T-helper 2 cell treated with Interferon-gamma antibody and Interleukin-4, amounts not matched to agents 5 μg/mL and 100 μg/mL, for 36 hours (primary cell): ENCODE measurements at regions not wholly inside any gene's neighbourhood (a gene's known extent, or its start where the extent isn't known, plus 50 kb on each side); places are given as distances from the start of the nearest gene placed in this dataset.
"Not testable (repeated sequence)": the region's sequence is repeated elsewhere in the genome, so short reads cannot be mapped to it uniquely, and the experiment has no call there.

Source experiments
- DNase-seq: peaks from one replicate; pipeline ENCODE4 v3.0.0; 2021; ENCODE audit warnings: low spot score
- H3K27ac Mint-ChIP-seq: one replicate; pipeline ENCODE4 v1.8.0; 2021; ENCODE audit warnings: mild to moderate bottlenecking, mixed read lengths
- H3K27me3 Mint-ChIP-seq: one replicate; pipeline ENCODE4 v1.8.0; 2021; ENCODE audit warnings: low read depth, mixed read lengths
- H3K36me3 Mint-ChIP-seq: one replicate; pipeline ENCODE4 v1.8.0; 2021; ENCODE audit warnings: low read depth, mixed read lengths
- H3K4me1 Mint-ChIP-seq: one replicate; pipeline ENCODE4 v1.8.0; 2021; ENCODE audit warnings: low read depth, mixed read lengths
- H3K4me3 Mint-ChIP-seq: one replicate; pipeline ENCODE4 v1.8.0; 2022; ENCODE audit warnings: mild to moderate bottlenecking, moderate library complexity, mixed read lengths
- H3K9me3 Mint-ChIP-seq: one replicate; pipeline ENCODE4 v1.8.0; 2021; ENCODE audit warnings: mixed read lengths

DNA sequence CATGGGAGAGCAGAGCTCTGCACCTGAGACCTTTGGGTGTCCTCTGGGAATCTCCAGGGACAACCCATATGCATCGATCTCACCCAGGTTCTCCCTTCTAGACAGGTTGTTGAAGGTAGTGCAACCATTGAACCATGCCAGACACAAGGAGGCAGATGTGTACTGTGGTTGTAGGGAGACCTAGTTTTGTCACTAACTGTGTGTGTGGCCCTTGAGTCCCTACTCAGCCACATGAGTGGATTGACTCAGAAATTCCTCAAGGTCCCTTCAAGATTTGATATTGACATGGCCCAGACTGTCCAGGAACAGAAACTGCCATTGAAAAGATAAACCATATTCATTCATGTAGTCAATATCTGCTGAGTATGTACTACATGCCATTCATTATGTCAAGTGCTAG is 396.4 kb upstream of the CCL2 start:
- no peaks in the 10 kb centered on the region for H3K27me3 Mint-ChIP-seq
- H3K27ac Mint-ChIP-seq = no peak overlapping the region
- no peak overlapping the region for H3K4me3 Mint-ChIP-seq
- H3K4me1 Mint-ChIP-seq = no peaks in the 10 kb centered on the region
- H3K9me3 Mint-ChIP-seq = no peaks in the 10 kb centered on the region
- no peaks in the 10 kb centered on the region for H3K36me3 Mint-ChIP-seq
- DNase-seq = no peak

DNA sequence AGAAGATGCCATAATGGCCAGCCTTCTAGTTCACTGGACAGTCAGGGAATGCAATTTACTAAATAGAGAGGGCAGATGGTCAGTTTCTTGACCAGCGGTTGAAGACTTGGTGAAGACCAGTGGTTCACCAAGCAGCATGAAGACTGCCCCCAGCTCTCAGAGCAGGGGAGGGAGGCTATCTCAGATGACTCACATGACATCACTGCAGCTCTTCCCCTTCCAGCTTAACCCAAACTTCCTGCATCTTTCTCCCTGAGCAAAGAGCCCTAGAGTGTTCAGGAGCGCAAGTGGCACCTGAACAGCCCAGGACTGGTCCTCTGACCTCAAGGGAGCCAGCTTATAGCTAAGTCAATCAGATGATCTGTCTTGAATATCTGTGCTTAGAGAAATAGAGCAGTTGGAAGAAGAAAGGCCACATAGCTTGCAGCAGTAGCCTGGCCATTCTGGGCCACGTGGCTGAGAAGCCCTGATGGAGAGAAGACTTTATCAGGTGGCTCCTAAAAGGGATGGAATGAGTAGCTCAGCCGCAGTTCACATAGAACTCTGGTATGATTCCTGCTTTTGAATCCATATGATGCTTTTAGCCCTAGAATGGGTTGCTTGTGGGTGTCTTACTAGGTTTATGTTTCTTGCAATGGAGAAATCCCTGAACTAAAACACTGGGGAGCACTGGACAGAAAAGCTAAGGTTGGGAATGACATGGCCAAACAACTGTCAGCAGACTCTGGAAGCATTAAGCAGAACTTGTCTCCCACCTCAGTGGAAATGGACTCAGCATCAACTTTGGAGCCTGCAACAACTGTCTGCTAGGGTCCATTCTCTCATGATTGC is 392.1 kb upstream of the CCL2 start:
- no peak for DNase-seq
- H3K4me1 Mint-ChIP-seq = no peaks in the 10 kb centered on the region
- no peaks in the 10 kb centered on the region for H3K27me3 Mint-ChIP-seq
- no peaks in the 10 kb centered on the region for H3K36me3 Mint-ChIP-seq
- H3K9me3 Mint-ChIP-seq = no peaks in the 10 kb centered on the region
- no peak overlapping the region for H3K4me3 Mint-ChIP-seq
- no peak overlapping the region for H3K27ac Mint-ChIP-seq

GRCh38 chr17:33864758-33865229 is 390.3 kb upstream of the CCL2 start:
- Mint-ChIP-seq H3K4me3 (no peak overlapping the region), H3K27me3 (no peaks in the 10 kb centered on the region), H3K9me3 (no peaks in the 10 kb centered on the region), H3K4me1 (no peaks in the 10 kb centered on the region), H3K36me3 (no peaks in the 10 kb centered on the region), H3K27ac (no peak overlapping the region)
- no peak for DNase-seq

DNA sequence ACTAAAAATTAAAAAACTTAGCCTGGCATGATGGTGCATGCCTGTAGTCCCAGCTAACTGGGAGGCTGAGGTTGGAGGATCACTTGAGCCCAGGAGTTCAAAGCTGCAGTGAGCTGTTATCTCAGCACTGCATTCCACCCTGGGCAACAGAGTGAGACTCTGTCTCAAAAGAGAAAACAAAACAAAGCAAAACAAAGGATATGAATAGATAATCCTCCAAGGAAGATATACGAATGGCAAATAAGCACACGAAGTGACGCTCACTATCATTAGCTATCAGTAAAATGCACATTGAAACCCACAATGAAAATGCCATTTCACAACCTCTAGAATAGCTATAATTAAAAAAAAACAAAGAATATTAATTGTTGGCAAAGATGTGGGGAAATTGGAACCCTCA is 386.2 kb upstream of the CCL2 start:
- DNase-seq = no peak
- Mint-ChIP-seq H3K4me3 (no peak overlapping the region), H3K9me3 (no peaks in the 10 kb centered on the region), H3K36me3 (no peaks in the 10 kb centered on the region), H3K27ac (no peak overlapping the region), H3K27me3 (no peaks in the 10 kb centered on the region), H3K4me1 (no peaks in the 10 kb centered on the region)

DNA sequence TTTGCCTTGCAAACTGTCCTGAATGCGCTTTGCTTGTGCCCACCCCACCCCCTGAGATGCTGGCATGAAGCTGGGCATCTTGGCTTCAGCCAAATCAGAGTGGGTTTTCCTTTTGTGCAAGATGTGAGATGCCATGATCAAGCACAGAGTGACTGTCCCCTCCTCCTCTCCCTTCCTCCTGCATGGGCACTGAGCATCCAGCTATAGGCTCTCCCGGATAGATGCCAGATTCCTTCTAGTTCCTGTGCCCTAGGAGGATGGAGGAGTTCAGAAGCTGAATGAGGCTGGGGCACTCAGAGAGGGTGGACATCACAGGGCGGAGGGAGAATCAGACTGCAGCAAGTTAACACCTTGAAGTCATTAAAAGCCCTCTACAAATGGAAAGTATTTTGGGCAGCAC is 384.1 kb upstream of the CCL2 start:
- Mint-ChIP-seq H3K9me3 (no peaks in the 10 kb centered on the region), H3K36me3 (no peaks in the 10 kb centered on the region), H3K4me3 (no peak overlapping the region), H3K27ac (no peak overlapping the region), H3K4me1 (no peaks in the 10 kb centered on the region), H3K27me3 (no peaks in the 10 kb centered on the region)
- DNase-seq = no peak

DNA sequence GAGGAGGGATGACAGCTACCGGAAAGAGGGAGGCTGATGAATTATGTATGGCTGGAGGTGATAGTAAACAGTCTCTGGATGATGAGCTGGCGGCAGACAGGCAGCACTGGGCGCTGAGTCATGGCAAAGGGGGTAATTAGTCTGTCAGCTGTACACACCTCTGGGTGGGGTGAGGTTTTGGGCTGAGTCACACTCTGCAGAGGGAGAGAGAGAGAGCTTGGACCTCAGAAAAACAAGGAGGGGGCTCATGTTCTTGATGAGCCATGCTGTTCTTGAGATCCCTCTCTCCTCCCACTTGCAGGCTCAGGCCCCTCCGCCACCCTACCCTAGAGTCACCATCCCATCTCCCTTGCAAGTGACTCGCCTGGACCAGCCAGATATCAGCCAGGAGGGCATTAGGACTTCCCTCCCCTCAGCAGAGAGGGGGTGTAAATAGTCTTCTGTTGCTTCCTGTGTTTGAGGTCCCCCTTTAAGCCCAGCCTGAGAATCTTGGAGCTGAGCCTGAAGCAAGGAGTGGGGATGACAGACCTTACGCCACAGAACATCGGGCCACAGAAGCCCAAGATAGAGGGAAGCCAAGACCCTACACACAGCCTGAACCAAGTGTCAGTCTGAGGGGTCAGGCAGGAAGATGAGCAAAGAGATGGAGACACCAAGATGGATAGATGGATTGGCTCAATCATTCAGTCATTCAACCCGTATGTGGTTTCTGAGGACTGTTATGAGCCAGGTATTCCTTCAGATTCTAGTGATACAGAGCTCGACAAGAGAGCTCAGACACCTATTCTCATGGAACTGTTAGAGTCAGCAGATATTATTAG is 383.2 kb upstream of the CCL2 start:
- no peak for DNase-seq
- Mint-ChIP-seq H3K36me3 (no peaks in the 10 kb centered on the region), H3K27ac (no peak overlapping the region), H3K4me1 (no peaks in the 10 kb centered on the region), H3K27me3 (no peaks in the 10 kb centered on the region), H3K4me3 (no peak overlapping the region), H3K9me3 (no peaks in the 10 kb centered on the region)

DNA sequence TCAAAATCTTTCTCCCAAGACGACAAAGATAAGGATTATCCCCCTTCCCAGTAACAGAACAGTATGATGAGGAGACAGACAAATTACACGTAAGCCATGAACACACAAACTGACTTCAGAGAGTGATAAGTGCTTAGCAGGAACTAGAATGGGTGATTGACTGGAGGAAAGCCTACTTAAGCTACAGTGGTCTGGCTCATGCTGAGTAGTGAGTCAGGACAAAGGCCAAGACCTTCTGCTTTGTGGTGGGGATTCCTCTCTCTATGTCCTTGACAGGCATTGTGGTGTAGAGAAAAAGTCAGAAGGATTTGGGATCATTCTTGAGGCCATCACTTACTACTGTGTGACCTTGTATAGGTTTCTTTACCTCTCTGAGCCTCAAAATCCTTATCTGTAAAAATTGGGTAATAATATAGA is 381.9 kb upstream of the CCL2 start:
- Mint-ChIP-seq H3K27me3 (no peaks in the 10 kb centered on the region), H3K4me3 (no peak overlapping the region), H3K9me3 (no peaks in the 10 kb centered on the region), H3K36me3 (no peaks in the 10 kb centered on the region), H3K27ac (no peak overlapping the region), H3K4me1 (no peaks in the 10 kb centered on the region)
- no peak for DNase-seq

DNA sequence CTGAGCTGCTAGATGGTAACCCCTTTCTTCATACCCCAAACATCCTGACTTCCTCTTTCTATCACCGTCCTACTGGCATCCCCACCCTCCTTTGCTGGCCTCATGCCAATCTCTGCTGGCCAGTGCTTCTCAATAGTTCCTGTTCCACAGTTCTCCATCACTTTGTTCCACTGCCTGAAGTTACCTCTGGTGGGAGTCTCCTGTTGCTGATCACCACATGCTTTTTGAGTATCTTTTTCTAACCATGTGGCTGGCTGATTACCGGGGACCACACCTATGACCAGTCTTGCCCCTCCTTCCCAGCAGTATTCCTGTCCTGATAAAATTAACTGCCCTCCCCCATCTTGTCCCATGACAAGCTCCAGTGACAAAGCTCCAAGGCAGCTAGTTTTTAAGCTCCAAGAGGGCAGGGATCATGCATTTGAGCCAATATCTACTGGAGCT is 380.4 kb upstream of the CCL2 start:
- Mint-ChIP-seq H3K9me3 (no peaks in the 10 kb centered on the region), H3K27me3 (no peaks in the 10 kb centered on the region), H3K4me1 (no peaks in the 10 kb centered on the region), H3K36me3 (no peaks in the 10 kb centered on the region), H3K27ac (no peak overlapping the region), H3K4me3 (no peak overlapping the region)
- no peak for DNase-seq

DNA sequence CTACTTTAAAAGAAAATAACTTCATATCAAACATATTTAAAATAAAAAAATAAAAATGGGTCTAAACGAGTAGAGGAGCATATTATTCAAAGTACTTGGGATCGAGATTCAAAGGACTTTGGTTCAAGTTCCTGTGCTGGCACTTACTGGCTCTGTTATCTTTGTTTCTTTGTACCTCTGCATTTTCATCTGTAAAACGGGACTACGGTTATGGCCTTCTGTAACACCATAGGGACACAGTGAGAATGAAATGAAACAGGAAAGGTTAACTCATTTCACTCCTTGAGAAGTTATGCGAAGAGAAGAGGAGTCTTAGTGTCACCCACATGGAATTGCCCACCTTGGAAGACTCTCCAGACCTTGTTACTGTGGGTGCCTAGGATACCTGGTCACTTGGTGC is 379.1 kb upstream of the CCL2 start:
- DNase-seq = no peak
- no peaks in the 10 kb centered on the region for H3K27me3 Mint-ChIP-seq
- no peaks in the 10 kb centered on the region for H3K9me3 Mint-ChIP-seq
- H3K27ac Mint-ChIP-seq = no peak overlapping the region
- H3K4me1 Mint-ChIP-seq = no peaks in the 10 kb centered on the region
- no peaks in the 10 kb centered on the region for H3K36me3 Mint-ChIP-seq
- H3K4me3 Mint-ChIP-seq = no peak overlapping the region

DNA sequence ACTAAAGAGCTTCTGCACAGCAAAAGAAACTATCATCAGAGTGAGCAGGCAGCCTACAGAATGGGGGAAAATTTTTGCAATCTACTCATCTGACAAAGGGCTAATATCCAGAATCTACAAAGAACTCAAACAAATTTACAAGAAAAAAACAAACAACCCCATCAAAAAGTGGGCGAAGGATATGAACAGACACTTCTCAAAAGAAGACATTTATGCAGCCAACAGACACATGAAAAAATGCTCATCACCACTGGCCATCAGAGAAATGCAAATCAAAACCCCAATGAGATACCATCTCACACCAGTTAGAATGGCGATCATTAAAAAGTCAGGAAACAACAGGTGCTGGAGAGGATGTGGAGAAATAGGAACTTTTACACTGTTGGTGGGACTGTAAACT is 372.8 kb upstream of the CCL2 start:
- H3K27ac Mint-ChIP-seq, H3K4me3 Mint-ChIP-seq, H3K9me3 Mint-ChIP-seq, H3K36me3 Mint-ChIP-seq, H3K27me3 Mint-ChIP-seq, DNase-seq, H3K4me1 Mint-ChIP-seq: not testable (repeated sequence)

DNA sequence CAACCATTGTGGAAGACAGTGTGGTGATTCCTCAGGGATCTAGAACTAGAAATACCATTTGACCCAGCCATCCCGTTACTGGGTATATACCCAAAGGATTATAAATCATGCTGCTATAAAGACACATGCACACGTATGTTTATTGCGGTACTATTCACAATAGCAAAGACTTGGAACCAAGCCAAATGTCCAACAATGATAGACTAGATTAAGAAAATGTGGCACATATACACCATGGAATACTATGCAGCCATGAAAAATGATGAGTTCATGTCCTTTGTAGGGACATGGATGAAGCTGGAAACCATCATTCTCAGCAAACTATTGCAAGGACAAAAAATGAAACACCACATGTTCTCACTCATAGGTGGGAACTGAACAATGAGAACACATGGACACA is 372.4 kb upstream of the CCL2 start:
- not testable (repeated sequence) for H3K27me3 Mint-ChIP-seq, H3K9me3 Mint-ChIP-seq, H3K4me1 Mint-ChIP-seq, H3K27ac Mint-ChIP-seq, H3K36me3 Mint-ChIP-seq, H3K4me3 Mint-ChIP-seq, DNase-seq

DNA sequence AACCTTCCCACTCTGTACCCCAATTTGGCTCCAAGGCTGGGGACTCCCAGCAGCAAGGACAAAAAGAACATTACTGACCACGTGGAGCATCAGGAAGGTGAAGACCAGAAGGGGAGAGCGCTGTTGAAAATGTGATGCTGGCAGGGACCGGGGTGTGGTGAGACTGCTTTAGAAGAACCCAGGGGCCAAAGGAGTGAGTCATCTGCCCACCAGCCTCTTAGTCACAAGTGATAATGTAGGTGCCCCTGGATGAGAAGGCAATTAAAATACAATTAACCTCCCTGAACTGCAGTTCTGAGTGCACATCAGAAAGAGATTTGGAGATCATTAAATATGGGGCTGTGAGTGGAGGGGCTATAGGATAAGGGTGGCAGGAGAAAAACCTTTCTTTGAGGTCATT is 366.6 kb upstream of the CCL2 start:
- Mint-ChIP-seq H3K27me3 (peaks cover 5% of the 10 kb centered on the region), H3K9me3 (peaks cover 3% of the 10 kb centered on the region), H3K4me1 (no peaks in the 10 kb centered on the region), H3K36me3 (no peaks in the 10 kb centered on the region), H3K27ac (no peak overlapping the region), H3K4me3 (no peak overlapping the region)
- no peak for DNase-seq

DNA sequence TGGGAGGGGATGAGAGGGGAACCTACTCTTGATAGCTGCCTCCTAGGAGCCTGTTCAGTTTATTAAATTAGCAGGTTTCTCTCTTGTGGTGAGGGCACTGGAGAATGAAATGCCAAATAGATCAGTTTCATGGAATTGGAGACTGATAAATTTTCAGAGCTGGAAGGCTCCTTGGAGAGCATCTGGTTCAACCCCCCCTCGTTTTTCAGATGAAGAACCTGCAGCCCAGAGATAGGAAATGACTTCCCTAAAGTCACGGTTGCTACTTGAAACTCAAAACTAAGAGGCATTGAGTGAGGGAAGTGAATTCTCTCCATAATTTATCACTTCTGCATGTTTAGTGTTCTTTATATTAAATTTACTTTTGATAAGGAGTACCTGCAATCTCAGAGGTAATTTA is 366.0 kb upstream of the CCL2 start:
- Mint-ChIP-seq H3K27me3 (peaks cover 8% of the 10 kb centered on the region), H3K9me3 (no peaks in the 10 kb centered on the region), H3K27ac (no peak overlapping the region), H3K4me1 (no peaks in the 10 kb centered on the region), H3K4me3 (no peak overlapping the region), H3K36me3 (no peaks in the 10 kb centered on the region)
- no peak for DNase-seq

DNA sequence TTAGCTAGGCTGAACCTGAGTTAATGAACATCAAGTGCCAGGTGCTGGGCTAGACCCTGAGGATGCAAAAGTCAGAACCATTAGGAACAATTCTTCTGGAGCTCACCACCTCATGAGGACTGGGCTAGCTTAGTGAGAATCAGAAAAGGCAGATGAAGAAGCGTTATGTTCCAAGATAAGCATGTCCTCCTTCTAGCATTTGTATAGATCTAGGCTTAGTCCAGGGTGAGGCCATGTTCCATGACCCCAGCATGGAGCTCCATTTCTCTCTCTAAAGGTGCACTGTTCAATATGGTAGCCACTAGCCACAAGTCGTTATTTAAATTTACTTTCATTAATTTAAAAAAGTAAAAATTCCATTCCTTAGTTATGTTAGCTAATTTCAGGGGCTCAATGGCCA is 365.3 kb upstream of the CCL2 start:
- no peaks in the 10 kb centered on the region for H3K4me1 Mint-ChIP-seq
- DNase-seq = no peak
- H3K4me3 Mint-ChIP-seq = no peak overlapping the region
- no peak overlapping the region for H3K27ac Mint-ChIP-seq
- no peaks in the 10 kb centered on the region for H3K36me3 Mint-ChIP-seq
- H3K27me3 Mint-ChIP-seq = peaks cover 6% of the 10 kb centered on the region
- no peaks in the 10 kb centered on the region for H3K9me3 Mint-ChIP-seq
